Esophagus squamous epithelium (tissue), 4 donors: ENCODE measurements at regions not wholly inside any gene's neighbourhood (a gene's known extent, or its start where the extent isn't known, plus 50 kb on each side); places are given as distances from the start of the nearest gene placed in this dataset.

Source experiments
- CTCF ChIP-seq, 6 experiments: fragments of 450-650 bp in 4 of 6; fragments of 200-600 bp in 2 of 6; sonication (generic) in 2 of 6; IDR thresholded peaks; one replicate each; pipeline ENCODE4 v1.5.1; 2016 to 2019; ENCODE audit warnings: antibody characterized with exemption in 6 of 6, mild to moderate bottlenecking in 4 of 6, moderate library complexity in 4 of 6
- POLR2A ChIP-seq, 4 donors: fragments of 450-650 bp; IDR thresholded peaks; one replicate each; pipeline ENCODE4 v1.6.1; 2017; ENCODE audit warnings: antibody characterized with exemption in 4 of 4, mild to moderate bottlenecking in 4 of 4, moderate library complexity in 3 of 4

- TF ChIP-seq POLR2A (IDR thresholded peaks at IDR 0.05) (no peak), CTCF (IDR thresholded peaks at IDR 0.05) (no peak)
Measured at GRCh38 chr22:25380122-25380747, 160.8 kb downstream of the CRYBB2 start.
